Neural crest cell (in vitro differentiated cells): ENCODE measurements at regions not wholly inside any gene's neighbourhood (a gene's known extent, or its start where the extent isn't known, plus 50 kb on each side); places are given as distances from the start of the nearest gene placed in this dataset.

ENCODE experiments used
- DNase-seq: peaks from one replicate; pipeline ENCODE4 v3.0.0; 2021; ENCODE audit warnings: low read depth, mixed read lengths, low spot score
- H3K27ac Mint-ChIP-seq: one replicate; pipeline ENCODE4 v1.8.0; 2021; ENCODE audit warnings: mild to moderate bottlenecking, mixed read lengths; ENCODE audit not compliant: unreplicated experiment
- H3K27me3 Mint-ChIP-seq: 2 replicates; pipeline ENCODE4 v1.8.0; 2021; ENCODE audit warnings: low read depth, mild to moderate bottlenecking, mixed read lengths
- H3K36me3 Mint-ChIP-seq: 2 replicates; pipeline ENCODE4 v1.8.0; 2021; ENCODE audit warnings: low read depth, mild to moderate bottlenecking, mixed read lengths
- H3K4me1 Mint-ChIP-seq: 2 replicates; pipeline ENCODE4 v1.8.0; 2021; ENCODE audit warnings: mixed read lengths
- H3K4me3 Mint-ChIP-seq: one replicate; pipeline ENCODE4 v1.8.0; 2021; ENCODE audit warnings: mild to moderate bottlenecking, mixed read lengths
- H3K9me3 Mint-ChIP-seq: 2 replicates; pipeline ENCODE4 v1.8.0; 2021; ENCODE audit warnings: mixed read lengths
- TF ChIP-seq, protein P1 (sequence below): fragments of 200-600 bp; sonication (generic); conservative IDR thresholded peaks from 2 replicates; pipeline ENCODE4 v1.5.0; 2021; ENCODE audit warnings: antibody characterized with exemption, mild to moderate bottlenecking

DNA sequence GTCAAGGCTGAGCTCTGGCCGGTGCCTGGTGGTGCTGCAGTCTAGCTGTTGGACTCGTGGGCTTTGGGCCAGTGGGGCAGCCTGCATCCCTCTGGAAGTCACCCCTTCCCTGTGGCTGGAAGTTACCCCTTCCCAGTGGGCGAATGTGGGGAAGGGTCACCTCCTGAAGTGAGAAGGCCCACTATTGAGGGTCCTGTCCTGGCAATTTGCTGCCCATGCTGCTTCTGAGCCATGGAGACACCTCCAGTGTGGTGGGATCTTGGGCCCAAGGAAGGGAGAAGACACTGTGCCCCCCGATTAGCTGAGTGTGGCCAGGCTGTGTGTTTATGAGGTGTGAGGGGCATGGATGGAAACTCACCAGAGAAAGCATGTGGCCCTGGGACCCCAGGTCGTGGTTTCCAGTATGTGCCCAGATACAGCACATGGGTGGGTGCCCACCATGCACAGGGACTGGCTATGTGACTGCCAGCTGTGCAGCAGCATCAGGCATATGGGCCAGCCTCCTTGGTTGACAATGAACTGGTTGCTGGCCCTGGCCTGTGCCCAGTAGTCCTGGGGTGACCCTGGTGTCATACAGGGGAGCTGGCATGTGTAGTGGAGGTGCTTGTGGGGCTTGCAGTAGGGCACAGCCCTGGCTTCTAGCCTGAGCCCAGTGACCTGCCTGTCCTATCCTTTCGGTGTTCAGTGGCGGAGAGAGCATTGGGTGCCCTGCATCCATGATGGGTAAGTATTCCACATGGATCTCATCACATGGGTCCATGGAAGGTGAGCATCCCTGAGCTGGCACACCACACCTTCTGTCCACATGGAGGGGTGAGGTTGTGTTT lies 221.2 kb downstream of the SNRPN start:
- Mint-ChIP-seq H3K27me3 (no peaks in the 10 kb centered on the region), H3K9me3 (peaks cover 7% of the 10 kb centered on the region)
- no peak for DNase-seq

DNA sequence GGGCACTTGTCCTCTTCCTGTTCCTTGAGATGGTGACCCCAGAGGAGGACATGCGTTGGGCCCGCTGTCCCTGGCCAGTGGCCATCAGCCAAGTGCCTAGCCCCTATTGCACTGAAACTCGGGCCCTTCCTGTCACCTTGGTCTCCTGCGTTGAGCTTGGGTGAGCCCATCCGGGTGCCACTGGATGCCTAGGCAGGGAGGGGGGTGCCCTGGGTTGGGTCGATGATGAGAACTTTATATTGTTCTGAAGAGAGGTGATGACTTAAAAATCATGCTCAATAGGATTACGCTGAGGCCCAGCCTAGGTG lies 221.8 kb downstream of the SNRPN start:
- Mint-ChIP-seq H3K9me3 (peaks cover 7% of the 10 kb centered on the region), H3K27ac (no peak overlapping the region), H3K36me3 (peaks cover 3% of the 10 kb centered on the region), H3K27me3 (no peaks in the 10 kb centered on the region), H3K4me3 (no peak overlapping the region), H3K4me1 (no peaks in the 10 kb centered on the region)
- no peak for DNase-seq
- TF ChIP-seq, protein P1, sequence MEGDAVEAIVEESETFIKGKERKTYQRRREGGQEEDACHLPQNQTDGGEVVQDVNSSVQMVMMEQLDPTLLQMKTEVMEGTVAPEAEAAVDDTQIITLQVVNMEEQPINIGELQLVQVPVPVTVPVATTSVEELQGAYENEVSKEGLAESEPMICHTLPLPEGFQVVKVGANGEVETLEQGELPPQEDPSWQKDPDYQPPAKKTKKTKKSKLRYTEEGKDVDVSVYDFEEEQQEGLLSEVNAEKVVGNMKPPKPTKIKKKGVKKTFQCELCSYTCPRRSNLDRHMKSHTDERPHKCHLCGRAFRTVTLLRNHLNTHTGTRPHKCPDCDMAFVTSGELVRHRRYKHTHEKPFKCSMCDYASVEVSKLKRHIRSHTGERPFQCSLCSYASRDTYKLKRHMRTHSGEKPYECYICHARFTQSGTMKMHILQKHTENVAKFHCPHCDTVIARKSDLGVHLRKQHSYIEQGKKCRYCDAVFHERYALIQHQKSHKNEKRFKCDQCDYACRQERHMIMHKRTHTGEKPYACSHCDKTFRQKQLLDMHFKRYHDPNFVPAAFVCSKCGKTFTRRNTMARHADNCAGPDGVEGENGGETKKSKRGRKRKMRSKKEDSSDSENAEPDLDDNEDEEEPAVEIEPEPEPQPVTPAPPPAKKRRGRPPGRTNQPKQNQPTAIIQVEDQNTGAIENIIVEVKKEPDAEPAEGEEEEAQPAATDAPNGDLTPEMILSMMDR: no peak

More for the DNA sequence above, 221.2 kb downstream of the SNRPN start:
- no peak overlapping the region for H3K27ac Mint-ChIP-seq
- no peaks in the 10 kb centered on the region for H3K4me1 Mint-ChIP-seq
- H3K36me3 Mint-ChIP-seq: peaks cover 3% of the 10 kb centered on the region
- H3K4me3 Mint-ChIP-seq: no peak overlapping the region
- TF ChIP-seq, protein P1: no peak

DNA sequence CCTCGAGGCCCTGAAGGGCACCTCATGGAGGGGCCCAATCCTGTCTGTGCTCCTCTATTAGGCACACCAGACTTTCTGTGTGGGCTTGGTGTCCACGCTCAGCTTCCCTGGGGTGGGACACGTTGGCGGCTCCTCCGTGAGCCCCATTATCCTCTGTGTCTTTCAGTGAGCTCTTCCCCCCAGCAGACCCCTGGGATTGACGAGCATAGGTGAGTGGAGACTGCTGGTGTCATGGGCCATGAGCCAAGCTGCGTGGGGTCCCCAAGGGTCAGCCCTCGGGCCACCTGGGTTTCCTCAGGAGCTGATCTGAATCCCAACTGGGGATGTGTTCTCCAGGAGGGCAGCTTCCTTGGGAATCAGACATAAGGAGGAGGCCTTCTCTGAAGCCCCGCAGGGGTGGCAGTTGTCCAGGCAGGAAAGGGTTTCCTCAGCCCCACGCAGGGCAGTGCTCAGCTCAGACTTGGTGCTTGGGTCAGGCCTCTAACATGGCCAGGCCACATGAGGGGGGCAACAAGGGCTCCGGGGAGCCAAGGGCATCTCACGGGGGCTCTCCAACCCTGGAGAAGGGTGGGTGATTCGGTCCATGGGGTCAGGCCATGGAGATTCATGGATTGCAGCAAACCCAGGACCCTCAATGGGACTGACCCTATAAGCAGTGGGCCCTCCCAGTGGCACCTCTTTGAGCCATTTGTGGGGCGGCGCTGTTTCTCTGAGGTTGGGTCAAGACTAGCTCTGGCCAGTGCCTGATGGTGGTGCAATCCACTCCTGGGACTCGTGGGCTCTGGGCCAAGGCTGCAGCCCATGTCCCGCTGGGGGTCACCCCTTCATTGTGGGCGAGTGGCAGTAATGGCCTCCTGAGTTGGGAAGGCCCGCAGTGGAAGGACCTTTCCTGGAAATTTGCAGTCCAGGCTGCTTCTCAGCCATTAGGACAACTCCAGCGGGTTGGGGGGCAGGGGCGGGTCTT lies 222.5 kb downstream of the SNRPN start:
- Mint-ChIP-seq H3K36me3 (peaks cover 3% of the 10 kb centered on the region), H3K4me3 (no peak overlapping the region), H3K27me3 (no peaks in the 10 kb centered on the region), H3K4me1 (no peaks in the 10 kb centered on the region), H3K9me3 (peaks cover 7% of the 10 kb centered on the region), H3K27ac (no peak overlapping the region)
- TF ChIP-seq, protein P1: no peak
- no peak for DNase-seq

DNA sequence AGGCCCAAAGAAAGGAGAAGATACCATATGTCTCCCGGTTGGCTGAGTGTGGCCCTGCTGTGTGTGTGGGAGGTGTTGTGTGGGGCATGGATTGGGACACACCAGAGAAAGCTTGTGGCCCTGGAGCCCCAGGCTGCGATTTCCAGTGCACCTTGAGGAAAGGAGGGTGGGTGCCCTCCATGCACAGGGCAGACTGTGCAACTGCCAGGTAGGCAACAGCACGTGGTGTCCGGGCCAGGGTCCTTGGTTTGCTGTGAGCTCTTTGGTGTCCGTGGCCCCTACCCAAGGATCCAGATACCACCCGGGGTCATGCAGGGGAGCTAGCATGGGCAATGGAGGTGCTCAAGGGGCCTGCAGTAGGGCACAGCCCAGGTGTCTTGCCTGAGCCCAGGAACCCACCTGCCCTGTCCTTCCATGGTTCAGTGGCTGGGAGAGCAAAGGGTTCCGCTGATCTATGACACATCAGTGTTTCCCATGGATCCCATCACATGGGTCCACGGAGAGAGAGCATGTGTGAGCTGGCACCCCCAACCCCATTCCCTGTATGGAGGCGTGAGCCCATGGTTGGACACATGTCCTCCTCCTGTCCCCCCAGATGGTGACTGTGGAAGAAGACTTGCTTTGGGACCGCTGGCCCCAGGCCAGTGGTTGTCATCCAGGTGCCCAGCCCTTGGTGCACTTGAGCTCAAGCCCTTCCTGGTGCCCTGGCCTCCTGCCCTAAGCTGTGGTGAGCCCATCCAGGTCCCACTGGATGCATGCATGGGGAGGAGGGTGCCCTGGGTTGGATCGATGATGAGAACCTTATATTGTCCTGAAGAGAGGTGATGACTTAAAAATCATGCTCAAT lies 223.4 kb downstream of the SNRPN start:
- H3K27me3 Mint-ChIP-seq: no peaks in the 10 kb centered on the region
- no peak overlapping the region for H3K27ac Mint-ChIP-seq
- TF ChIP-seq, protein P1: no peak
- no peak for DNase-seq
- H3K4me3 Mint-ChIP-seq: no peak overlapping the region
- H3K4me1 Mint-ChIP-seq: no peaks in the 10 kb centered on the region
- peaks cover 7% of the 10 kb centered on the region for H3K9me3 Mint-ChIP-seq
- peaks cover 3% of the 10 kb centered on the region for H3K36me3 Mint-ChIP-seq
